GM23338 (cell line): ENCODE measurements at regions not wholly inside any gene's neighbourhood (a gene's known extent, or its start where the extent isn't known, plus 50 kb on each side); places are given as distances from the start of the nearest gene placed in this dataset.

Source experiments
- ATAC-seq: fragments of 200-7000 bp; cut with Tn5 transposase; 3 replicates; pipeline ENCODE4 v1.9.1; 2020
- DNase-seq: peaks from one replicate; pipeline ENCODE4 v3.0.0-alpha.2; 2015; ENCODE audit warnings: low spot score
- H2AFZ ChIP-seq: fragments of 200-600 bp; sonication (generic); 2 replicates; pipeline ENCODE4 v1.8.0; 2016; ENCODE audit warnings: antibody characterized with exemption, mild to moderate bottlenecking, moderate library complexity
- H3F3A ChIP-seq: fragments of 200-600 bp; sonication (generic); replicated peaks from 2 replicates; pipeline ENCODE4 v1.8.0; 2017; ENCODE audit warnings: antibody characterized with exemption, mixed run types, low read depth
- H3K27ac ChIP-seq: fragments of 200-600 bp; sonication (generic); 2 replicates; pipeline ENCODE4 v1.6.1; 2016; ENCODE audit warnings: low read depth
- H3K27me3 ChIP-seq: fragments of 200-600 bp; sonication (generic); 2 replicates; pipeline ENCODE4 v1.8.0; 2016; ENCODE audit warnings: mild to moderate bottlenecking, mixed run types, moderate library complexity; ENCODE audit not compliant: insufficient read depth
- H3K36me3 ChIP-seq: fragments of 200-600 bp; sonication (generic); 2 replicates; pipeline ENCODE4 v1.8.0; 2016; ENCODE audit warnings: mild to moderate bottlenecking; ENCODE audit not compliant: insufficient read depth
- H3K4me1 ChIP-seq: fragments of 200-600 bp; sonication (generic); 2 replicates; pipeline ENCODE4 v1.8.0; 2016; ENCODE audit warnings: mild to moderate bottlenecking, moderate library complexity; ENCODE audit not compliant: insufficient read depth
- H3K4me2 ChIP-seq: fragments of 200-600 bp; sonication (generic); 2 replicates; pipeline ENCODE4 v1.7.1; 2017; ENCODE audit warnings: mixed run types
- H3K4me3 ChIP-seq: fragments of 200-600 bp; sonication (generic); 2 replicates; pipeline ENCODE4 v1.6.1; 2016; ENCODE audit warnings: mixed run types
- H3K79me2 ChIP-seq: fragments of 200-600 bp; sonication (generic); replicated peaks from 2 replicates; pipeline ENCODE4 v1.8.0; 2017; ENCODE audit warnings: mild to moderate bottlenecking; ENCODE audit not compliant: insufficient read depth
- H3K9me2 ChIP-seq: fragments of 200-600 bp; sonication (generic); 2 replicates; pipeline ENCODE4 v1.8.0; 2017; ENCODE audit not compliant: insufficient read depth
- H4K20me1 ChIP-seq: fragments of 200-600 bp; sonication (generic); replicated peaks from 2 replicates; pipeline ENCODE4 v1.8.0; 2017; ENCODE audit warnings: mild to moderate bottlenecking; ENCODE audit not compliant: insufficient read depth
- H3K27ac Mint-ChIP-seq: 2 replicates; pipeline ENCODE4 v1.8.0; 2020; ENCODE audit warnings: inconsistent platforms, mild to moderate bottlenecking, moderate library complexity, mixed read lengths
- H3K27me3 Mint-ChIP-seq: 3 replicates; pipeline ENCODE4 v1.8.0; 2022; ENCODE audit warnings: low read depth, mild to moderate bottlenecking, moderate library complexity, mixed read lengths, inconsistent platforms; ENCODE audit not compliant: insufficient read depth, poor library complexity
- H3K36me3 Mint-ChIP-seq: 3 replicates; pipeline ENCODE4 v1.8.0; 2021; ENCODE audit warnings: low read depth, mild to moderate bottlenecking, inconsistent platforms, moderate library complexity, mixed read lengths
- H3K4me1 Mint-ChIP-seq: 3 replicates; pipeline ENCODE4 v1.8.0; 2020; ENCODE audit warnings: mild to moderate bottlenecking, inconsistent platforms, mixed read lengths
- H3K4me3 Mint-ChIP-seq: 3 replicates; pipeline ENCODE4 v1.8.0; 2021; ENCODE audit warnings: moderate library complexity, mild to moderate bottlenecking, inconsistent platforms, mixed read lengths
- H3K9me3 Mint-ChIP-seq: 3 replicates; pipeline ENCODE4 v1.8.0; 2020; ENCODE audit warnings: moderate library complexity, mild to moderate bottlenecking, inconsistent platforms, mixed read lengths
- CREB1 ChIP-seq: fragments of 250-450 bp; sonication (Bioruptor Pico); IDR thresholded peaks from 2 replicates; pipeline ENCODE4 v1.5.0; 2020; ENCODE audit warnings: low read depth, mild to moderate bottlenecking, moderate library complexity
- CTCF ChIP-seq, 2 experiments: fragments of 200-600 bp in 1 of 2; sonication (generic) in 1 of 2; conservative IDR thresholded peaks; 2 replicates each; pipeline versions ENCODE4 v1.5.1 to v1.6.1; 2016 to 2017; ENCODE audit warnings: antibody characterized with exemption in 2 of 2, low read depth in 2 of 2, mild to moderate bottlenecking in 2 of 2, moderate library complexity in 1 of 2
- ETS1 ChIP-seq: IDR thresholded peaks from 2 replicates; pipeline ENCODE4 v1.6.1; 2016; ENCODE audit warnings: antibody characterized with exemption
- EZH2 ChIP-seq: fragments of 200-600 bp; sonication (generic); IDR thresholded peaks from one replicate; pipeline ENCODE4 v1.8.0; 2017; ENCODE audit warnings: antibody characterized with exemption, mild to moderate bottlenecking, low read depth; ENCODE audit not compliant: unreplicated experiment
- EZH2phosphoT487 ChIP-seq: fragments of 200-600 bp; sonication (generic); IDR thresholded peaks from one replicate; pipeline ENCODE4 v1.8.1; 2018; ENCODE audit warnings: antibody characterized with exemption; ENCODE audit not compliant: unreplicated experiment
- JUNB ChIP-seq: IDR thresholded peaks from one replicate; pipeline ENCODE4 v1.6.1; 2016; ENCODE audit warnings: antibody characterized with exemption; ENCODE audit not compliant: unreplicated experiment
- NANOG ChIP-seq: IDR thresholded peaks from 2 replicates; pipeline ENCODE4 v1.6.1; 2016; ENCODE audit warnings: antibody characterized with exemption, borderline replicate concordance
- POLR2AphosphoS5 ChIP-seq: IDR thresholded peaks from 2 replicates; pipeline ENCODE4 v1.6.1; 2016; ENCODE audit warnings: antibody characterized with exemption, low read depth
- REST ChIP-seq: IDR thresholded peaks from one replicate; pipeline ENCODE4 v1.6.1; 2018; ENCODE audit warnings: antibody characterized with exemption; ENCODE audit not compliant: unreplicated experiment
- STAT1 ChIP-seq: IDR thresholded peaks from one replicate; pipeline ENCODE4 v1.6.1; 2016; ENCODE audit warnings: antibody characterized with exemption; ENCODE audit not compliant: unreplicated experiment
- ZNF114 ChIP-seq: fragments of 250-450 bp; sonication (Bioruptor Pico); IDR thresholded peaks from 2 replicates; pipeline ENCODE4 v1.5.0; 2020; ENCODE audit warnings: mild to moderate bottlenecking, moderate library complexity
- ZNF331 ChIP-seq: fragments of 250-450 bp; sonication (Bioruptor Pico); IDR thresholded peaks from 2 replicates; pipeline ENCODE4 v1.5.0; 2020; ENCODE audit warnings: low read depth, mild to moderate bottlenecking, moderate library complexity

- Histone ChIP-seq H3F3A (no peaks in the 10 kb centered on the region), H3K4me1 (no peaks in the 10 kb centered on the region), H3K9me2 (no peaks in the 10 kb centered on the region), H3K27ac (no peak overlapping the region), H3K4me3 (no peak overlapping the region), H4K20me1 (no peaks in the 10 kb centered on the region), H3K79me2 (no peaks in the 10 kb centered on the region), H2AFZ (no peak overlapping the region), H3K4me2 (no peak overlapping the region), H3K27me3 (no peaks in the 10 kb centered on the region), H3K36me3 (no peaks in the 10 kb centered on the region)
- Mint-ChIP-seq H3K9me3 (no peaks in the 10 kb centered on the region), H3K27ac (no peak overlapping the region), H3K4me3 (no peak overlapping the region), H3K4me1 (no peaks in the 10 kb centered on the region), H3K27me3 (no peaks in the 10 kb centered on the region), H3K36me3 (no peaks in the 10 kb centered on the region)
- no peak for TF ChIP-seq ZNF331 (CRISPR knock-in tag)
- TF ChIP-seq STAT1 = no peak
- TF ChIP-seq ETS1 = no peak
- no peak for TF ChIP-seq CTCF (conservative IDR thresholded peaks at IDR 0.05; ENCODE audit: low read depth in 2 of 2)
- no peak for TF ChIP-seq CREB1 (CRISPR knock-in tag)
- no peak for TF ChIP-seq JUNB
- TF ChIP-seq EZH2 = no peak
- ATAC-seq (no peak), DNase-seq (no peak)
Observed at GRCh38 chr12:83997423-83997822, 915.2 kb downstream of the SLC6A15 start.

GRCh38 chr12:83996671-83997070, 915.9 kb downstream of the SLC6A15 start:
- no peak overlapping the region for H3K4me3 ChIP-seq
- no peaks in the 10 kb centered on the region for H3K36me3 ChIP-seq
- H3K36me3 Mint-ChIP-seq = no peaks in the 10 kb centered on the region
- H3K79me2 ChIP-seq = no peaks in the 10 kb centered on the region
- no peaks in the 10 kb centered on the region for H3K27me3 ChIP-seq
- H3K4me3 Mint-ChIP-seq = no peak overlapping the region
- no peak overlapping the region for H3K4me2 ChIP-seq
- no peaks in the 10 kb centered on the region for H3K4me1 ChIP-seq
- no peaks in the 10 kb centered on the region for H4K20me1 ChIP-seq
- DNase-seq (no peak), ATAC-seq (no peak)
- no peaks in the 10 kb centered on the region for H3K27me3 Mint-ChIP-seq
- H3K9me3 Mint-ChIP-seq = no peaks in the 10 kb centered on the region
- H3F3A ChIP-seq = no peaks in the 10 kb centered on the region
- no peak overlapping the region for H3K27ac Mint-ChIP-seq
- H3K27ac ChIP-seq = no peak overlapping the region
- no peak overlapping the region for H2AFZ ChIP-seq
- no peaks in the 10 kb centered on the region for H3K9me2 ChIP-seq
- no peaks in the 10 kb centered on the region for H3K4me1 Mint-ChIP-seq
- TF ChIP-seq CTCF (conservative IDR thresholded peaks at IDR 0.05; ENCODE audit: low read depth in 2 of 2) (no peak), CREB1 (CRISPR knock-in tag) (no peak), NANOG (no peak), EZH2phosphoT487 (no peak), ETS1 (no peak), ZNF114 (CRISPR knock-in tag) (no peak), STAT1 (no peak), REST (no peak), POLR2AphosphoS5 (no peak)
